ENCODE measurements at regions not wholly inside any gene's neighbourhood (a gene's known extent, or its start where the extent isn't known, plus 50 kb on each side); places are given as distances from the start of the nearest gene placed in this dataset.

DNA sequence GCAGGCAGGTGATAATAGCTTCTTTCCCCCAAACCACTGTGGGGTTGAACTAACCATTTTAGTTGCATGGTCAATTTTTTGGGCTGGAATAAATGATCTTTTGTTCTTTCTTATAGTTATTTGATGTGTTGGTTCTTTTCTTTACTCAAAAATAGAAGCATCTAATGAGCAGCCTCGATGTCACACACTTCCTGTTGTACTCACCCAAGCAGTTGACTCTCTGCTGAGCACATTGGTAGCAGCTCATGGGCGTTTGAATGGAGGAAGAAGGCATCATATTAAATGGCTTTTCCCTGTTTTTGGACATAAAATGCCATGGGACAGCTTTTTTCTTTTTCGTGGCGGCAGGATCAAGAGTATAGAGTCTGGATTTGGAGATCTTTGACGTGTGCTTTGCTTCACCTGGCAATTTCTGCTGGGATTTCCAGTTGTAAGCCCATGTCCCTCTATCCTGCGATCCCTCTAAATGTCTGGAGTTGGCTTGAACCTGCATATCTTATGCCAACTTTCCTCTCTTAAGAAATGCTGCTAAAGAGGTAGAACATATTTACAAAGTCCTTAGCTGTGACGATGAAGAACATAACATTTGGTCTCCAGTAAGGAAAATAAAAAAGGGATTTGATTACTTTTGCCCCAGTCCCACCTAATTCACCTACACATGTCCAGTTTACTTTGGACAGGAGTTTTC, 268.3 kb downstream of the PRL start:
- Histone ChIP-seq H3K27ac (no peak overlapping the region), H3K36me3 (replicated peaks in 1 of 2; ENCODE audit: insufficient read depth in 1 of 2, low read depth in 2 of 2) (no peaks in the 10 kb centered on the region), H3K27me3 (no peaks in the 10 kb centered on the region), H3K9me3 (no peaks in the 10 kb centered on the region), H3K4me3 (no peak overlapping the region), H3K4me1 (no peaks in the 10 kb centered on the region)
- no peak for DNase-seq
- intact Hi-C loops (cut with DNase I) = no loop called here
- no peak for TF ChIP-seq POLR2A (IDR thresholded peaks at IDR 0.05)
- TF ChIP-seq, protein P1, sequence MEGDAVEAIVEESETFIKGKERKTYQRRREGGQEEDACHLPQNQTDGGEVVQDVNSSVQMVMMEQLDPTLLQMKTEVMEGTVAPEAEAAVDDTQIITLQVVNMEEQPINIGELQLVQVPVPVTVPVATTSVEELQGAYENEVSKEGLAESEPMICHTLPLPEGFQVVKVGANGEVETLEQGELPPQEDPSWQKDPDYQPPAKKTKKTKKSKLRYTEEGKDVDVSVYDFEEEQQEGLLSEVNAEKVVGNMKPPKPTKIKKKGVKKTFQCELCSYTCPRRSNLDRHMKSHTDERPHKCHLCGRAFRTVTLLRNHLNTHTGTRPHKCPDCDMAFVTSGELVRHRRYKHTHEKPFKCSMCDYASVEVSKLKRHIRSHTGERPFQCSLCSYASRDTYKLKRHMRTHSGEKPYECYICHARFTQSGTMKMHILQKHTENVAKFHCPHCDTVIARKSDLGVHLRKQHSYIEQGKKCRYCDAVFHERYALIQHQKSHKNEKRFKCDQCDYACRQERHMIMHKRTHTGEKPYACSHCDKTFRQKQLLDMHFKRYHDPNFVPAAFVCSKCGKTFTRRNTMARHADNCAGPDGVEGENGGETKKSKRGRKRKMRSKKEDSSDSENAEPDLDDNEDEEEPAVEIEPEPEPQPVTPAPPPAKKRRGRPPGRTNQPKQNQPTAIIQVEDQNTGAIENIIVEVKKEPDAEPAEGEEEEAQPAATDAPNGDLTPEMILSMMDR (IDR thresholded peaks at IDR 0.05) = no peak
- WGBS, 2 donors = 69 to 77% methylated on average over 7 of the region's 7 CpGs
- ATAC-seq = no peak

DNA sequence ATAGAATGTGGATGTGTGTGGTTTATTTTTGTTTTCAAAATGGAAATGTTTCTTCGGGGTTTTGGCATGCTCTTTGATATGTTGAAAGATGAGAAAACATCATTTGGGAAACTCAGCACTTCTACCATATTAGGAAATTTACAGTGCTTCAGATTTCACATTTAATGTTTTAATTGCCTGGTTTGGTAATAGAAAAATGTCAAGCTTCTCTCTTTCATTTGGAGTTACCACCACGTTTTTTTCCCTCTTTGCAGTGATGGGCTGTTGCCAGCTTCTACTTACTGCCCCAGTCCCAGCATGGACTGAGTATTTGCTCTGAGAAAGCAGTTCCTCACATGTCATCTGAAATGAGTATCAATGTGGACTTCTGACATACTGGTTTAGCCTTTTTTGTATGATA, 267.7 kb downstream of the PRL start:
- TF ChIP-seq, protein P1 (IDR thresholded peaks at IDR 0.05) = no peak
- no peak for TF ChIP-seq POLR2A (IDR thresholded peaks at IDR 0.05)
- ATAC-seq = no peak
- H3K27me3 ChIP-seq = no peaks in the 10 kb centered on the region
- no peak overlapping the region for H3K4me3 ChIP-seq
- intact Hi-C loops (cut with DNase I) = no loop called here
- 33 to 34% methylated on average over 2 of the region's 2 CpGs for WGBS, 2 donors
- DNase-seq = no peak
- H3K4me1 ChIP-seq = no peaks in the 10 kb centered on the region
- no peaks in the 10 kb centered on the region for H3K9me3 ChIP-seq
- no peak overlapping the region for H3K27ac ChIP-seq
- no peaks in the 10 kb centered on the region for H3K36me3 ChIP-seq (replicated peaks in 1 of 2; ENCODE audit: insufficient read depth in 1 of 2, low read depth in 2 of 2)

DNA sequence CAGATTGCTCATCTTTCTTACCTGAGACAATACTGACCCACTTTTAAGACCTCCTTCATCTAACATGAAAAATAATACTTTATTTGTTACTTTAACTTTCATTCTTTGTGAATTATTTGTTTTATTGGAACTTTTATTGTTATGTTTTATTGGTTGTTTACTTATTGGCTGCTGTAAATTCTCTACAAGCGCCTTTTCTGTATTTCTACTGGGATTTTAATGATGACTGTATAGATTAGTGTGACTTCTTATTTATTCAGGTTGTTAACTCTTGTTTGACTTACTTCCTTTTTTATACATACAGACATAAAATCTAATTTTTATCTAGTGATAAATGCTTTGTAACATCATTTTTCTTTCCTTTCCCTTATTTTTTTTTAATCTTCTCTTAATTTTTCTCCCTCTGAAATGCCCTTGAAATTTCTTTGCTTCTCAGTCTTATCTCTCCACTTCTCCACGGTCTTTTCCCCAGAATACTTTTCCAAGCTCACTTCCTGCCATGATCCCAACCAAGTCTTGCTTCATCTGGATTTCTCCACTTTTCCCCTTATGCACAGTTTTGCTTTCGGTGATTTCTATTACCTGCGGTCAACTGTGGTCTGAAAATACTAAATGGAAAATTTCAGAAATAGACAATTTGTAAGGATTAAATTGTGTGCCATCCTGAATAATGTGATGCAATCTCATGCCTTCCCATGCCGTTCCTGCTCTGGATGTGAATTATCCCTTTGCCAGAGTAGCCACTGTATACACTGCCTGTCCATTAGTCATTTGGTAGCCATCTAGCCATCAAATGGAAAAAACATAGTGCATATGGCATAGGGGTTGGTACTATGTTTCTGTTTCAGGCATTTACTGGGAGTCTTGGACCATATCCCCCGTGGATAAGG, 265.9 kb downstream of the PRL start:
- Histone ChIP-seq H3K36me3 (replicated peaks in 1 of 2; ENCODE audit: insufficient read depth in 1 of 2, low read depth in 2 of 2) (no peaks in the 10 kb centered on the region), H3K9me3 (no peaks in the 10 kb centered on the region), H3K27me3 (no peaks in the 10 kb centered on the region), H3K4me1 (peaks cover 1% of the 10 kb centered on the region), H3K4me3 (no peak overlapping the region), H3K27ac (no peak overlapping the region)
- ATAC-seq (no peak), DNase-seq (no peak)
- no peak for TF ChIP-seq POLR2A (IDR thresholded peaks at IDR 0.05)
- TF ChIP-seq, protein P1 (IDR thresholded peaks at IDR 0.05) = no peak
- WGBS, 2 donors = 89 to 90% methylated on average over 6 of the region's 6 CpGs
- intact Hi-C loops (cut with DNase I) = no loop called here

DNA sequence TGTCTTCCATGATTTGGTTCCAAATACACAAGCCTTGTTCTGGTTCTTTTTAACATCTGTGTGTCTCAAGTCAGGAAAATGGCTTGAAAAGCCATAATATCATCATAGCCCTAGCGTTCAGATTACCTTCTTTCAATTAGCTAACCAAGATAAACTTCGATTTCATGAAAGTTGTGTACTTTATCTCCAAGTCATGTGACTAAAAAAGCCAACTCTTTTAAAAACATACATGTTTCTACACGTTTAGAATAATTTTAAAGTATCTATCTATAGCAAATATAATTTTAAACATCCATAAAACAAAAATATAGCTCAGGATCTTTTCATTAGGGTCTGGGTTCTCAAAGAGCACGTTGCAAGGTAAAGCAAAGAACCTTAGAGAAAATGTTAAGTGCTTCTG, 261.1 kb downstream of the PRL start:
- H3K4me1 ChIP-seq = peaks cover 6% of the 10 kb centered on the region
- H3K27me3 ChIP-seq = no peaks in the 10 kb centered on the region
- WGBS, 2 donors = 43% methylated on average over 4 of the region's 4 CpGs
- H3K4me3 ChIP-seq = no peak overlapping the region
- H3K27ac ChIP-seq = no peak overlapping the region
- no peak for TF ChIP-seq POLR2A (IDR thresholded peaks at IDR 0.05)
- TF ChIP-seq, protein P1 (IDR thresholded peaks at IDR 0.05) = no peak
- ATAC-seq (no peak), DNase-seq (no peak)
- H3K36me3 ChIP-seq (replicated peaks in 1 of 2; ENCODE audit: insufficient read depth in 1 of 2, low read depth in 2 of 2) = no peaks in the 10 kb centered on the region
- H3K9me3 ChIP-seq = no peaks in the 10 kb centered on the region
- intact Hi-C loops (cut with DNase I) = no loop called here
